ENCODE measurements at regions not wholly inside any gene's neighbourhood (a gene's known extent, or its start where the extent isn't known, plus 50 kb on each side); places are given as distances from the start of the nearest gene placed in this dataset.

DNA sequence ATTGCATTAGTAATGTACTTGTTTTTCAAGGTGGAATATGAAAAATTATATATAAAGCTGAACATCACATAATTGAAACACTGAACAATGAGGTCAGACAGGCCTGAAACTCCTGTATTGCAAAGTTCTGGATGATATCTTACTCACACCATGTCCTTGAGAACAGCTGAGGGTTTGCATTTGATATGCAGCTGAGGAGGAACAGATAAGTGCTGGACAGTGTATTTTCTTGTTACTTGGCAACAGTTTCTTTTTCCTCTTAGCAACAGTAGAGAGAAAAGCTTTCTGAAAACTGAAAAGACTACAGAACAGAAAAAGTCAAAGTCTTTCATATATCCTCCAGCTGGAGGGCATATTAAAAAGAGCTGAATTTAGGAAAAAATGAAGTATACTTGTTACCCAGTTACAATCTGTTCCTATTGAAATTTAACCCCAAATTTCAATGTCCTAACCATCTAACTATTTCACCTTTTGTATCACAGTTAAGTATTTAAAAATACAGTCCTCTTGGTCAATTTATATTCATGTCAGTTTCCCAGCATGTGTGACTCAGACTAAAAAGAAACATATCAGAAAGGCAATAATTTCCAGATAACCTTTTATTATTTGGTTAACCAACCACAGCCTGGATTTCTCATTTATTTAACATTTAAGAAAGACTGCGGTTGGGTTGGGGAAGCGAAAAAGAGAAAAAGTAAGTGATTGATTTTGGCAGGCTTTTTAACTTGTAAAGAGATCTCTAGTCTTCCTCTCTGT is 733.0 kb upstream of the DPPA4 start:
- Histone ChIP-seq H3K27me3 (no peaks in the 10 kb centered on the region), H3K27ac (no peak overlapping the region), H3K4me3 (no peak overlapping the region), H3K4me1 (no peaks in the 10 kb centered on the region), H3K9me3 (replicated peaks) (no peaks in the 10 kb centered on the region), H3K36me3 (no peaks in the 10 kb centered on the region)
- DNase-seq, result no peak

DNA sequence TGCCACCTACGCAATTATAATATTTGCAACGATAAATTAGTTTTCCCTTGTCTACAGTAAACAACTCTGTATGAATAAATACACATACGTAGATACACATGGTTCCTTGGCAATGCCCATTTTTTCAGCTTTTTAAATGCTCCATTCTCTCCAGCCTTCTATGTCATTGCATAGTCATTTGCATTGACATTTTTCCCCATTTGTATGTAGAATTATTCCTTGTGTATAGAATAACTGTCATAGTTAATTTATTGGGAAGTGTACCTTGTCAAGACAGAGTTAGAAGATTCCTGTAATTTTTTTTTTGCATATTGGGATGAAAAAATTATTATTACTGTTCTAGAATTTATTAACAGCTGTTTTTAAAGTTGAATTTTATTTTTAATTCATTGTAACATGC is 736.7 kb upstream of the DPPA4 start:
- Histone ChIP-seq H3K27ac (no peak overlapping the region), H3K9me3 (replicated peaks) (no peaks in the 10 kb centered on the region), H3K4me3 (no peak overlapping the region), H3K4me1 (no peaks in the 10 kb centered on the region), H3K36me3 (no peaks in the 10 kb centered on the region), H3K27me3 (no peaks in the 10 kb centered on the region)
- DNase-seq, result no peak

DNA sequence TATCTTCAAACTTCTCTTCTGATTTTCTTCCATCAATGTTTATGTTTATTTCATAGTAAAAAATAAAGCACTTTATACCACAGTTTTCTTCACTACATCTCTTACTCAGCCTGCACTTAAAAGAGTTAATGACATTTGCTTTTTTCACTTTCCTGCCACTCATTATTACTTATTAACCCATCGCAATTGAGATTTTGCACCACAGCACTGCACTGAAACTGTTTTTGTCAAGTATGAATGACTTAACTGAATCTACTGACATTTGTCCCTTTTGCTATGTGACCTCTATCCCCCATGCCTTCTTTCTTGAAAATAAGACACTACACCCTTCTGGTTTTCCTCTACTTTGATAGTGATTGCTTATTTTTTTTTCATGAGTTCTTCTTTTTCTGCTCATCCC is 739.7 kb upstream of the DPPA4 start:
- Histone ChIP-seq H3K4me1 (no peaks in the 10 kb centered on the region), H3K4me3 (no peak overlapping the region), H3K9me3 (replicated peaks) (no peaks in the 10 kb centered on the region), H3K36me3 (no peaks in the 10 kb centered on the region), H3K27ac (no peak overlapping the region), H3K27me3 (no peaks in the 10 kb centered on the region)
- DNase-seq, result no peak

DNA sequence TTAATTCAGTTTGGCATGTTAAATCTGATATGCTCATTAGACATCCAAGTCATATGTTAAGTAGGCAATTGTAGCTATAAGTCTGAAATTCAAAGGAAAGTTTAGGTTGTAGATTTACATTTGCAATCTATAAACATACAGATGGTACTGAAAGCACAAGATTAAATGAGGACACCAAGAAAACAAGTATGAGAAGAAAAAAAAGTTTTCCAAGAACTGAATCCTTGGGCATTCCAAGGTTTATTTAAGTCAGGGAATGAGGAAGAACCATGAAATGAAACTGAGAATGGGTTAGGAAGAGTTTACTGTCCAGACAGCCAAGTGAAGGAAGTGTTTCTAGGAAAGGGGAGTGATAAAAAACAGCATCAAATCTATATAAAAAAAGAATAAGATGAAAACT is 756.1 kb upstream of the DPPA4 start:
- H3K27me3 ChIP-seq, result no peaks in the 10 kb centered on the region
- no peaks in the 10 kb centered on the region for H3K9me3 ChIP-seq (replicated peaks)
- H3K4me3 ChIP-seq, result no peak overlapping the region
- DNase-seq, result no peak
- no peak overlapping the region for H3K27ac ChIP-seq
- H3K36me3 ChIP-seq, result no peaks in the 10 kb centered on the region
- H3K4me1 ChIP-seq, result no peaks in the 10 kb centered on the region

DNA sequence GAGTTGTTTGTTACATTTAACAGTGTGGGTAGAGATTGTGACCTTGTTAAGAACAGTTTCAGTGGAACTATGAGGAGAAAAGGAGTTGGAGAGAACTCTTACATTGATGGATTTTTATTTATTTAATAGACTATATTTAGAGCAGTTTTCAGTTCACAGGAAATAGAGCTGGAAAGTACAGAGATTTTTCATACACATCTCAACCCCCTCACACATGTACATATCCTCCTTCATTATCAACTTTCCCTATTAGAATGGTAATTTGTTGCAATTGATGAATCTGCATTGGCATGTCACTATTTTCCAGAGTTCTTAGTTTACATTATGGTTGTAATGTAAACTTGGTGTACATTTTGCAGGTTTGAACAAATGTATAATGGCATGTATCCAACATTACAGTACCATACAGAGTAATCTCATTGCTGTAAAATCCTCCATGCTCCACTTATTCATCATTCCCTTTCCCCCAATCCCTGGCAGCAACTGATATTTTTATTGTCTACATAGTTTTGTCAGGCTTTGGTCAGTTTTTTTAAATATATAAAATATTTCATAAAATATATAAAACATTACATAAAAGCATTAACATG is 756.6 kb upstream of the DPPA4 start:
- Histone ChIP-seq H3K4me3 (no peak overlapping the region), H3K4me1 (no peaks in the 10 kb centered on the region), H3K27ac (no peak overlapping the region), H3K9me3 (replicated peaks) (no peaks in the 10 kb centered on the region), H3K36me3 (no peaks in the 10 kb centered on the region), H3K27me3 (no peaks in the 10 kb centered on the region)
- DNase-seq, result no peak

DNA sequence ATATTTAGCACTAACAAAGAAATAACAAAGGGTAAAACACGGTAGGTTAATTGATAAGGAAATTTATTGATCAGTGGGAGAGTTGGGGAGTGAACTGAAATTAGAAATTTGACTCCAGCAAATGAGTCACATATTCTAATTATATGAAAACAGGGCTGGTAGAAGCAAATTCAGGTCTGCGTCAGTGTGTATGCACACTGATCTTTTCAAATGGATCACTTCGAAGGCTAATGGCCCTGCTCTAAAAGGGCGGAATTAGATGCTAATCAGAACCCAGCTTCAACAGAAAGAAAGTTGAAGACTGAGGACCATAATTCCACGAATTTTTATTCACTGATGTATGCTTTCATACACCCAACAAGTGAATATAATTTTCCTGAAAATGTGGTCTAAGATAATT is 762.4 kb upstream of the DPPA4 start:
- Histone ChIP-seq H3K9me3 (replicated peaks) (no peaks in the 10 kb centered on the region), H3K27ac (no peak overlapping the region)
- DNase-seq, result no peak

DNA sequence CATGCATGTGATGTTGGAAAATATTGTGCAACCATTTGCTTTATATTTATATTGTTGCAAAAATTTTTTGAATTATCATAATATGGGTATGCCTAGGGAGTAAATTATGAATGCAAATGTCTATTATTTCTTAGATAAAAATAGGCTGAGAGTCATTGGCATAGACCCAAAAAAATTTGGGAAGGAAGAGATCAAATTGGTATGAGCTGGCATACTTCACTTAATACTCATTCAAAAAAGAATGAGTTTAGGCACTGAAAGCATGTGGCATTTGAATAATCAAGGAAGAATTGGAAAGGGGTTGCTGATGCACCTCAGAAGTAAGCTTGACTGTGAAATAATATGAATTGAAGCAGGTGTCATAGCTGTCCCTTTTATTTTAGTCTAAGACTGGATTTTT is 764.0 kb upstream of the DPPA4 start:
- Histone ChIP-seq H3K4me1 (no peaks in the 10 kb centered on the region), H3K27me3 (no peaks in the 10 kb centered on the region), H3K27ac (no peak overlapping the region), H3K9me3 (replicated peaks) (no peaks in the 10 kb centered on the region), H3K36me3 (no peaks in the 10 kb centered on the region), H3K4me3 (no peak overlapping the region)
- no peak for DNase-seq

More for the DNA sequence above, 762.4 kb upstream of the DPPA4 start:
- H3K27me3 ChIP-seq, result no peaks in the 10 kb centered on the region
- no peaks in the 10 kb centered on the region for H3K4me1 ChIP-seq
- H3K36me3 ChIP-seq, result no peaks in the 10 kb centered on the region
- no peak overlapping the region for H3K4me3 ChIP-seq

DNA sequence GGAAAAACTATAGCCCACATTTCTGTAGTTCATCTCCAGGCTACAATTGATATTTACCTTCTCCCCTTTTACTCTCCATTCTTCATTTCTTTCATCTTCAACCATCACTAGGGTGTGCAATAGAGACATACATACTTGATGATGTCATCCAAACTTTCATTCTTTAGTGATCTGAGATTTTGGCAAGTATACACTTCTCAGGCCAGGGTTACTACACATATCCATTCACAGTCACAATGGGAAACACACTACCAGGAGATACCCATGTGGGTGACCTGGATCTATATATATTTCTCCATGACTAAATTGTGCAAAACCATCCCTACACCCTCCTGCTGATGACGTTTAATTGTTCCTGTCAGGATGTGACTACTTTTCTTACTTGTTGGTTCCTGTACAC is 769.5 kb upstream of the DPPA4 start:
- Histone ChIP-seq H3K4me1 (no peaks in the 10 kb centered on the region), H3K36me3 (no peaks in the 10 kb centered on the region), H3K27ac (no peak overlapping the region), H3K4me3 (no peak overlapping the region), H3K9me3 (replicated peaks) (no peaks in the 10 kb centered on the region), H3K27me3 (no peaks in the 10 kb centered on the region)
- no peak for DNase-seq

DNA sequence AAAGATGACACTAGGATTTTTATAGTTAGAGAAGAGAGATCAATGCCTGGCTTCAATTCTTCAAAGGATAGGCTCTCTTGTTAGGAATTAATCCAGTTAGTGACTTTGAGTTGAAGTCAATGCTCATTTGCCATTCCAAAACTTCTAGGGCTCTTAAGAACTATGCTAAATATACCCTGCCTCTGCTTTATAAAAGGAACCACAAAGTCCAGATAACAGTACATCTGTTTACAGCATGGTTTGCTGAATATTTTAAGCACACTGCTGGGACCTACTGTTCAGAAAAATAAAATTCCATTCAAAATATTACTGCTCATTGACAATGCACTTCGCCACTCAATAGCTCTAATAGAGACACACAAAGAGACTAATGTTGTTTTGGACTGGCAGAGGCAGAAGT is 786.6 kb upstream of the DPPA4 start:
- Histone ChIP-seq H3K4me1 (no peaks in the 10 kb centered on the region), H3K36me3 (no peaks in the 10 kb centered on the region), H3K9me3 (replicated peaks) (no peaks in the 10 kb centered on the region), H3K27ac (no peak overlapping the region), H3K4me3 (no peak overlapping the region), H3K27me3 (no peaks in the 10 kb centered on the region)
- no peak for DNase-seq

DNA sequence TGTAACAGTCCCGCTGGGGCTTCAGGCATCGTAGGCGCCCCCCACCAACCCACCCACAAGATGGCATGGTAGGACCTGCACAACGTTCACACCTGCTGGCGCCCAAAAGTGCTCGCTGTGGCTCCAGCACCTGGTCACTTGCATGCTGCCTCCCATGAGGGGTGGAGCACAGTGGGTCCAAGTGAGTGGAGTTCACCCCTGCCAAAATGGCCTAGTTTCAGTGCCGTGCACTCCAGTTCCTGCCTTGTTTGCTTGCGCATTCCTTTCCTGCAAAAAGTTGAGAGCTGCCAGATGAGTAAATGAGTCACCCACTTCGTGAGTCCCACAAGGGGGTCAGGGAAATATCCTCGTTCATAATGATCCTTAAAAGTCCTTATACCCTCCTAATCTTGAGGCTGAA is 788.7 kb upstream of the DPPA4 start:
- no peak overlapping the region for H3K4me3 ChIP-seq
- no peaks in the 10 kb centered on the region for H3K9me3 ChIP-seq (replicated peaks)
- H3K27me3 ChIP-seq, result no peaks in the 10 kb centered on the region
- DNase-seq, result no peak
- no peaks in the 10 kb centered on the region for H3K36me3 ChIP-seq
- H3K4me1 ChIP-seq, result no peaks in the 10 kb centered on the region
- no peak overlapping the region for H3K27ac ChIP-seq

DNA sequence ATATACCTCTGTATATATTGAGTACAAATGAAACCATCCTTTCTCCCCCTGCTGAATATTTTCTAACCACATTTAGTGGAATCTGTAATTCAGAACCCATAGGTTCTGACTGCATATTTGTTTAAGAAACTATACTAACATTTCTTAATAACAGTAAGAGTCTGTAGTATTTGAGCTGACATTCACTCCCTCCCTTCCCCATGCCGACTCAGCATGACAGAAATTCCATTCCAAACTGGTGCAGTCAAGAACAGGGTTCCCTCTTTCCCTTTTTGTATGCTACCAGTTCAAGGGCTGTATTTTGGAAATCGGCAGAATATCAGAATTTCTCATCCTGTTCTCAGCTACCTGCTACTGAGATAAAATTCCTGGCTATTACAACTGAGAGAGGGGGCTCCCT is 796.6 kb upstream of the DPPA4 start:
- no peaks in the 10 kb centered on the region for H3K4me1 ChIP-seq
- DNase-seq, result no peak
- no peaks in the 10 kb centered on the region for H3K36me3 ChIP-seq
- no peak overlapping the region for H3K4me3 ChIP-seq
- no peaks in the 10 kb centered on the region for H3K27me3 ChIP-seq
- H3K9me3 ChIP-seq (replicated peaks), result no peaks in the 10 kb centered on the region
- H3K27ac ChIP-seq, result no peak overlapping the region

DNA sequence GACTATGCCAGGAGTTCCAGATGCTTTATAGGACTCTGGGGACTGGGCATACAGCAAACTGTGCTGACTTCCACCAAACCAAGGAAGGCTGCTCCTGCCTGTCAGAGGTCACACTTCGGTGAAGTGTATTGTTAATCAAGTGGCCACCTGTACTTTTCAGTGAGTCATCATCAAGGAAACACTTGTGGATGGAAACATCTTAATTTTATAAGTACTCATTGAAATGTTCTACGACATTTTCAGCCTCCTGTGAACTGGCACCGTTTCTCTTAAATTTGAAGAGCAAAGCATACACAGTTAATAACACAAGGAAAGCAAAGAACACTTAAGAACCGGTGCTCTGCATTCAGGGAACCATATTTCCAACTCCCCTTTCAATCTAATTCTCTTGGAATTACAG is 801.7 kb upstream of the DPPA4 start:
- Histone ChIP-seq H3K27ac (no peak overlapping the region), H3K36me3 (no peaks in the 10 kb centered on the region), H3K4me3 (no peak overlapping the region)

DNA sequence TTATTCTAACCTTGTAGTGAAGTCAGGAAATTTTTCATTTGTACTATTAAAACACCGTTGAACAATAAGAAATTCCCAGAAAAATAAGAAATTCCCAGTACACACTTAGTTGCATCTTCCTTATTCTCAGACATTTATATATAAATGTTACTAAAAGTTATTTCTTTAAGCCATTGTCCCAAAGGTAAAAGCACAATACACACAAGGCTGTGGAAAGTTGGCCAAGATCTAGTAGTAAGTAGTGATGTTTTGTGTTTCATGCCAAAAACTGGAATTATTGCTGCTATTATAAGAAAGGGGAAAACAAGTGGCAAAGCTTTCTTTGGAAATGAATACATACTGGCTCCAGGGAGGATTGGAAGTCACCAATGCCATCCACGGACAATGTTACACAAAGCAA is 802.5 kb upstream of the DPPA4 start:
- Histone ChIP-seq H3K27ac (no peak overlapping the region), H3K9me3 (replicated peaks) (no peaks in the 10 kb centered on the region), H3K27me3 (no peaks in the 10 kb centered on the region), H3K4me1 (no peaks in the 10 kb centered on the region), H3K4me3 (no peak overlapping the region), H3K36me3 (no peaks in the 10 kb centered on the region)
- no peak for DNase-seq

More for the DNA sequence above, 801.7 kb upstream of the DPPA4 start:
- H3K9me3 ChIP-seq (replicated peaks), result no peaks in the 10 kb centered on the region
- DNase-seq, result no peak
- no peaks in the 10 kb centered on the region for H3K4me1 ChIP-seq
- no peaks in the 10 kb centered on the region for H3K27me3 ChIP-seq

DNA sequence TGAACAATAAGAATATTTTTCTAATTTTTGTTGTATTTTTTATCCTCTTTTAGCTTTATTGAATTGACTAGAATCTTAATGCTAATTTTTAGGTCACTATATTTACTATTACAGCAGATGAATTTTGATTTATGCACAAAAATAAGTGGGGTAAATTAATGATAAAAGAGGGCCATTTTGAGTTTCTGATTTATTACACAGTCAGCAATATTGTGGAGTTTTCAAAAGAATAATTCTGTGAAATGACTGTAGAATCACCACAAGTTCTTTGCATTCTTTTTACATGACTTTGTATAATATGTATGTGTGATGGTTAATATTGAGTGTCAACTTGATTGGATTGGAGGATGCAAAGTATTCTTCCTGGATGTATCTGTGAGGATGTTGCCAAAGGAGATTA is 812.4 kb upstream of the DPPA4 start:
- Histone ChIP-seq H3K27me3 (no peaks in the 10 kb centered on the region), H3K27ac (no peak overlapping the region), H3K36me3 (no peaks in the 10 kb centered on the region), H3K4me3 (no peak overlapping the region), H3K4me1 (no peaks in the 10 kb centered on the region), H3K9me3 (replicated peaks) (no peaks in the 10 kb centered on the region)
- DNase-seq, result no peak

DNA sequence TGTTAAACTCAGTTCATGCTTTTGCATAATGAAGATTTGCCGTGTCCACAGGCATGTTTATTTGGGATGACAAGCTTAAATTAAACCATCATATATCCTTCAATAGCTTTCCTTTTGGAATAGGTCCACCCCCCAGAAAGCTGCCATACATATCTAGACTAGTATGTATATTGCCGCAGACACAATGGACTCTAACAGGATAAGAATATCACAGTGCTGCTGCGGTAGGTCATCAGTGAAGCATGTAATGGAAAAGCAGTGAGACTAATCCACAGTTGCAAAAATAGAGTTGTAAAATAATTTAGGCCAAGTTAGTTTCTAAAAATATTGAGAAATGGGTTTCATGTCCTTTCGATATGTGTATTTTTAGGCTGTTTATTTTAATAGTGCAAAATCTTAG is 819.9 kb upstream of the DPPA4 start:
- DNase-seq, result peak; percentile 10 to 15
- no peaks in the 10 kb centered on the region for H3K4me1 ChIP-seq
- H3K27ac ChIP-seq, result no peak overlapping the region
- no peak overlapping the region for H3K4me3 ChIP-seq
- H3K9me3 ChIP-seq (replicated peaks), result no peaks in the 10 kb centered on the region
- H3K36me3 ChIP-seq, result no peaks in the 10 kb centered on the region
- no peaks in the 10 kb centered on the region for H3K27me3 ChIP-seq

All from SJCRH30 (cell line).